H4 (cell line): ENCODE measurements at regions not wholly inside any gene's neighbourhood (a gene's known extent, or its start where the extent isn't known, plus 50 kb on each side); places are given as distances from the start of the nearest gene placed in this dataset.

ENCODE experiments used
- DNase-seq: peaks from one replicate; pipeline ENCODE4 v3.0.0-alpha.2; 2015; ENCODE audit warnings: low spot score

DNA sequence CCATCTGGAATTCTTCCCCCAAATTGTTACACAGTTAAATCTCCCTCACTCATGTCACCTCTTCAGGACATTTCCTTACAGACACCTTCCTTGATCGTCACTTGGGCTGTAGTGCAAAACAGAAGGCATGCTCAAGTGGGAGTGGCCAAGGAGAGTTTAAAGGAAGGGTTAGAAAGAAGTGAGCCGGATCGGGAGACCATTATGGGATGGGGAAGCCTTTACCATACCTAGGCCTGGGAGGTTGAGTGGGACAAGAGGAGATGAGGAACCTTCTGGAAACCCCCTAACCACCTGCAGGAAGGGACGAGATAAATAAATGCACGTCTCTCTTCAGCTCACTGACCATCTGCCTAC lies 102.7 kb downstream of the UCHL1 start:
- no peak for DNase-seq

DNA sequence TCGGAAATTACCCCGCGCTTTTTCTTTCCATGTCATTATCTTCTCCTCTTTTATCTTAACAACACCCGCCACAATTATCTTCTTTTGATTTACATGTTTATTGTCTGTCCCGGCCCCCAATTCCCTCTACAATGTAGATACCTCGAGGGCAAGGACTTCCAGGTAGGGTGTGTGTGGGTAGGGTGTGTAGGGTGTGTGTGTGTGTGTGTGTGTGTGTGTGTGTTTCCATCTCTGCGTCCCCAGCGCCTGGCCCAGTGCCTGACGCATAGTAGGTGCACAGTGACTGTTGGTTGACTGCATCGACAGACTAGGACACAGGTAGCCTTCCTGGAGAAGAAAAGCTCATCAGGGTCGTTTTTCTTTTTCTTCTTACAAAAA lies 103.1 kb downstream of the UCHL1 start:
- no peak for DNase-seq

DNA sequence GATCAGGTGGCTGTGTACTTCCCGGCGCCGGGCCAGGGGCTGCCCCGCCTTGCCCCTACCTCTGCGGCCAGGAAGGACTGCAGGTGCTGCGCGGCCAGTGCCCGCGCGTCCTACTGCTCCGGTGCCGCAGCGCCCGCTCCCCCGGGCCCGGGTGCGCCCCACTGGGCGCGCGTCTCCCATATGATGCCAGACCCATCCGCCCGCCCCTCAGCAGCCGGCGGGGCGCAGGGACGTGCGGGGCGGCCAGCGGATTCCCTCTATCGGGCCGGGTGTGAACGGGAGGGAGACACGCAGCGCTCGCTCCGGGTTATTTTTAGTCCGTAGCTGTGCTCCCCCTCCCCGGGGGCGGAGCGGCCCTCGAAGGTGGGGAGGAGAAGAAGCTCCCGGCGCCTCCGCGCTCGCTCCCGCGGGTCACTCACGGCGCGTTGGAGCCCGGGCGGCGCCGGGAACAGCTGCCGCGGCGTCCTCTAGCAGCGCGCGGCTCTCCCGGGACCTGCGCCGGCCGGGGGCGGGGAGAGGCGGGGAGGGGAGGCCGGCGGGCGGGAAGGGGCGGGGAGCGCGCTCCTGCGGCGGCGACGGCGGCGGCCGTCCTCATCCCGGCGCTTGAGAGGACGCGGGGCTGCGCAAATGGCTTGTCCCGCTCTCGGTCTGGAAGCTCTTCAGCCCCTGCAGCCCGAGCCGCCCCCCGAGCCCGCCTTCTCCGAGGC lies 103.6 kb downstream of the UCHL1 start:
- peak; percentile 48 for DNase-seq

DNA sequence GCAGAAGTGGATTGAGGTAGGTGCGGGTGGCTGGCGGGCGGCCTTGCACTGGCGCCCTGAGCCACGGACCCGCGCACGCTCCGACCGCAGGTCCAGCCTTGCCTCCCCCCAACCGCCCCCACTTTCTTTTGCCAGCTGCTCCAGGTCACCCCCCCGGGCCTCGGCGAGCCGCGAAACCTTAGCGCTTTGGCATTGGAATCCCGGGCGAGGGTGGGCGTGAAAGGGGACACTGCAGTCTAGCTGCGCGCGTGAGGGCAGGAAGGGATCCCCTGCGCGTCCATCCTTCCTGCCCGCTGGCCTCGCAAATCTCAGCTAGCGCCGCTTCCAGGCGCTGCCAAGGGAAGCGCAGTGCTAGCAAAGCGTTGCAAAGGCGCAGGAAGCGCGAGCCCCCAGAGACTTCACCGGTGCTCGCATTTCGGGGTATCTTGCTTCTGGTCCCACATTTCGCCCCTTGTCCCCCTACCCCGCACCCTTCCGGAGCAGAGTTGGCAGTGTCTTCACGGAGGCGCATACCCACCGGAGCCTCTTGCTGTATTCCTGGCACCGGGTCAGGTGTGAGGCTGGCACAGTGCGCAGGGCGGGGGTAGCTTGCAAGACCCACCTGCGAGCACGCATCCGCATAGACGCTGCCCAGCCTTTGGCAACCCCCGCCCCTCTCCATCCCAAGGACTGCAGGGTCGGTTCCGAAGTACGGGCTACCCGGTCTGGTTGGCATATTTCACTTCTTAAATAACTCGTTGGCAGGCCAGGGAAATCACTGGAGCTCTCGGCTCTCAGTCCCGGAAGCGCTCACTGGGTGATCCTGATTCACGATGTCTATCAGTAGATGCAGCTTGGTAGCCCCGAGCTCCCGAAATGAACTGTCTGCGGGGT lies 104.4 kb downstream of the UCHL1 start:
- DNase-seq: peak; percentile 36

DNA sequence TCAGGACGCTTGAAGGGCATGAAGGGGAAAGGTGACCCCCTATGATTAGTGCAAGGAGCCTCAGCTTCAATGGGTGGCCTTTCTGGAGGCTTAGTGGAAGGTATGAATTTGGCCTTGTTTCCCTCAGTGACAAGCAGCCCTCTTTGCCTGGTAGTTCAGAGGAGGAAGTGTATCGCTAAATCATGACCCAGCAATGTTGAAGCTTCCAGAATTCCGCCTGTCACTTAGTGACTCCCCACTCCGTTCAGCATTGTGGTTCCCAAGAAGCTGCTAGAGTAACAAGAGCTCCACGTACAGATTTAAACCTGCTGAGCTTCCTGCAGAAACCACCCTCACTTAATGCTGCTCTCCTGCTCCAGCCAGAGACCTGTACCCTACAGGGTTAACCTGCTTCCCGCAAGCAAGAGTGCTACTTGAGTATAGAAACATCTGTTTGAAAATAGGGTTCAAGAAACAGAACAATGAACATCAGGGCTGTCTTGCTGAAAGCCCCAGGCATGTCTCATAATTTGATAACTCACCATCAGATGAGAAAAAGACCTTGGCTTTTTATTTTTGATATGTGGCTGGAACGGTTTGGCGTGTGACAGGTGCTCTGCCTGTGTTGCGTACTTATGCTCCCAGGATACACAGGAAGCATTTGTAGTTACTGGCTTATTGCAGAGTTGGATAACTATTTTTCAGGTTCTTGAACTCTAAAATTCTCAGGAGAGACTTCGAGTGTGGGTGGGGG lies 105.2 kb downstream of the UCHL1 start:
- no peak for DNase-seq

DNA sequence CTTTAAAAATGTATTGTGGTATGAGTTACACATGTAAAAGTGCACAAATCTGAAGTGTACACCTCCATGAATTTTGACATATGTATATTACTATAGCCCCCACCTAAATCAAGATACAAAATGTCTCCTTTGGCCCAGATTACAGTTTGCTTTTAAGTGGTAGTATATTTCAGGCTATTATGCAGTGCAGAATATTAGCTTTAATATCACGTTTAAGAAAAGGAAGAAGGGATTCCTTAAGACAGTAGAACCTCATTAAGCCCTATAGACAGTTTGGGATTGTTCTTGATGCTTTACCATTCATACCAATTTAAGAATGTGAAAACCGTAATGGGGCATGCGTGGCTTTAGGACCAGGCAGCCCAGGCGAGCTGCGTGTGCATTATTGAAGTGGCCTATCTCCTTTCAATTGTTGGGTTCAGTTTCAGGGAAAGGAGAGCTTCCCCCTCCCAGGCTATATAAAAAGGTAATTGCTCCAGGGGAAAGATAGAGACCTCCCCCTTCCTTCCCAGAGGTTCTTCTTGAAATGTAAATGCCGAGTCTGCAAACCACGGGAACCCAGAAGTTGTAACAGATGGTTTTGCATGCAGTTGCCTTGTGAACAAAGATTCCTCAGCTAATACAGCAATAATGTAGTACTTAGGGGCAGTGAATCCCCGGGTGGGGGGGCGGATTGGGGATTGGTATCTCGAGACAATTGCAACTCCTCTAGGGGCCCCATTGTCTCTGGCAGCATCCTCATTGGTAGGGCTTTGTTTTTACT lies 106.1 kb downstream of the UCHL1 start:
- DNase-seq: no peak

DNA sequence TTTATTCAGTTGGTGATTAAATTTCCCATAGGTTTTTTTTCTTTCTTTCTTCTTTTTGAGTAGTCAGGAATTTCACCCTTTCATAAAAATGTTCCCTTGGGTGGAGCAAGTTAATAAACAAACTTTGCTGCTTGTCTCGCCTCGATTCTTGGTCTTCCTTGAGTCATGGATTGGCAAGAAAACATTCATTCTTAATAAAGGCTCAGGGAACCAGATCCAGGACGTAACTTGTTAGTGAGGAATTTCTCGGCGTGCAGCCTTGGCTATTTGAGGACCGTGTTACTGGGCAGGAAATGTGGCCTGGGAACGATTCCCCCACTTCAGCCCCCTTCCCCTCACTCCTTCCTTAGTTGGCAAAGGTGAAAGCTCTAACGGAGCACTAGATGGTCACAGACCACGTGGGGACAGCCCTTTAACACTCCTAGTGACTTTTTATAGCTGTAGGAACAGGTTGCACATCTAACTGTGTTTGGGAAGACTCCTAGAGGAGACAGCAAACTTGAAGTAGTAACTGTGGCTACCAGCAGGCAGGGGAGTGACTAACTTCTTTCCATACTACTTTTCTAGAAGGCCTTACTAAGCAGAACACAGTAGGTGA lies 106.8 kb downstream of the UCHL1 start:
- DNase-seq: peak; percentile 46

DNA sequence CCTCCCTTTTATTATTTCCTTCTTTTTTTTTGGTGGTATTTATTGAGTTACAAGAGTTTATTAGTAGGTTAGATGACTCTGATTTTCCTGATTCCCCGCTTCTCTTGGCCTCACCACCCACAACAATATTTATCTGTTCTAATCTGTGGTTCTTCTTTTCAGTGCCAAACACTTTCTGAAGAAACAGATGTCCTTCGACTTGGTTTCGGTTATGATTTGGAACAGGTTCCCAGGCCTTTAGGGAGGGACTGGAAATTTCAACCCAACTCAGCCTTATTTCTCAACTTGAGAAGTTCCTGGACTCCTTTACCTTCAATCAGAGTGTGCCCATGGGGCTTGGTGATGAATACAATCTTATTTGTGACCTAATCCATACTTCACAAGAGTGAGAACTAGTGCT lies 108.1 kb downstream of the UCHL1 start:
- no peak for DNase-seq

DNA sequence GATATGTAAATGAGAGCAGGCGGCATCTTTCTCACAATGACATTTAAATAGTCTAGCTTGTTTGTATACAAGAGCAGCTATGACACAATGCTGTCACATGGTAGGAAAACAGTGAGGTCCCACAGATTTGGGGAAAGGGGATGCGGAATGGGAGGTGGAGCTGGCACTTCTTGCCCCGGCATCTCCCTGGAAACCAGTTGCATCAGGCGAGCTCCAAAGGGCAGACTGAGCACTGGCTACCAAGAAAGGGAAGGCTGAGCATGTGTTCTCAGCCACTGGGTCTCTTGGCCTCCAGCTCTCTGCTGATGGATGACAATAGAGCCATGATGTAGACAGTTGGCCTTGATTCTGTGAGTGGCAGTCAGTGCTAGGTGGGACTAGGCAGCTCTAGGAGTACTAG lies 109.0 kb downstream of the UCHL1 start:
- no peak for DNase-seq

DNA sequence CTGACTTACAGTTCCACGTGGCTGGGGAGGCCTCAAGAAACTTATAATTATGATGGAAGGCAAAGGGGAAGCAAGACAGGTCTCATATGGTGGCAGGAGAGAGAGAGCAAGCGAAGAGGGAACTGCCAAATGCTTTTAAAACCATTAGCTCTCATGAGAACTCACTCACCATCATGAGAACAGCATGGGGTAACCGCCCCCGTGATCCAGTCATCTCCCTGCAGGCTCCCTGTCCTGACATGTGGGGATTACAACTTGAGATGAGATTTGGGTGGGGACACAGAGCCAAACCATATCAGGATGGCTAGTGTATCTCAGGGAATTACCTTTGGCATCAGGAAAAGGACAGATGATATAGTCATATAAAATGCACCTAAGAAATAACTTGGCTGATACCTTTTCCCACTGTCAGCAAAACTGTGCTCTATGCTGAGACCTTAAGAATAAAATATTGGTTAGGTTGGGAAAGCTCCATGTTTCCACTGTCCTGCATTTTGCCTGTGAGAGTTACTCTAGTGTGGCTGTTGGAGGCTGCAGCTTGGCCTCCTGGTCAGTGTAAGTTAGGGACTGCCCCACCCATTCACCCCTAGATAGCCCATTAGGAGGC lies 110.3 kb downstream of the UCHL1 start:
- DNase-seq: no peak

DNA sequence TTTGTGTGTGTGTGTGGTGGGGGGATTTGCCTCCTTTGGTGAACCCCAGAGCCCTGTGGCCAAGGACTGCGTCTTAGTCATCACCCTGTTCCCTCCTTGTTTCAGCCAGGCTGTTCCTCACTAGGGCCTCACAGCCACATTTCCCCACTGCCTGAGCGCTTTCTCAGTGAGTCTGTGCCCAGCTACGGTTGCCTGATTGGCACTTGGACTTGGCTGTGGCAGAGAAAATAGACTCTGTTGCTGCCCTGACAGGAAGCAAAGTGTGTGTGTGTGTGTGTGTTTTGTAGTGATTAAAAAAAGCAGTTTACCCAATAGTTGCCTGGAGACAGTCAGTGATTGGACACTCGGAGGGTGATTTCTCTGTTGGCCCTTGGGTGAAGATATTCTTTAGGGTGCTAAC lies 113.0 kb downstream of the UCHL1 start:
- DNase-seq: no peak

DNA sequence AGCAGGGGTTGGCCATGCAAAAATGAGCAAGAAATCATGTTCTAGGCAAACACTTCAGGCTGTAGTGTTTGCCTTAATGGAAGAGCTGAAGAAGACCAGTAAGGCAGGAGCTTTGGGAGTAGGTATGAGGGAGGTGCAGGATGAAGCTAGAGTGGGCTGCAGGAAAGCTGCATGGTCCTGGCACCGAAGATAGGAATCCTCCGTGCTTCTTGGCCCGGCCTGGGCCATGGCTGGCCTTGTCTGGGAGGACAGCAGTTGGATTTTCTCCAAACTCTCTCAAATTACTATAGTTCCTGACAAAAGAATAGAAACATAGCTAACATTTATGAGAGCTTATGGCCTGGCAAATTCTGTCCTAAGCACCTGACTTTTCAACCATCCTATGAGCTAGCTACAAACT lies 116.5 kb downstream of the UCHL1 start:
- no peak for DNase-seq

DNA sequence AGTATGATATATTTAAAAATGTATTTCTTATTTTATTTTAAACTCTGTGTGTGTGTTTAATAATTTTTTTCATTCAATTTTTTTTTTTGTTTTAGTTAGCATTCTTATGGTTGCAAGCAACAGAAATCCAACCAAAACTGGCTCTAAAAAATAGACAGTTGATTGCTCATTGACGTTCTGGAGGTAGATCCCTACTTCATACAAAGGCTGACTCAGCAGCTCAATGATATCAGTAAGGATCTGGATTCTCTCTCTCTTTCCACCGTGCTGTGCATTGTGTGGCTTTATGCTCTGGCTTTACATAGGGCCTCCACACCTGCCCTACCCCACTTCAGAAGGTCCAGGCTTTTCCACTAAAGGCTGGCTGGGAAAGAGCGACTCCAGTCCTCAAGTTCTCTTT lies 117.8 kb downstream of the UCHL1 start:
- DNase-seq: no peak

DNA sequence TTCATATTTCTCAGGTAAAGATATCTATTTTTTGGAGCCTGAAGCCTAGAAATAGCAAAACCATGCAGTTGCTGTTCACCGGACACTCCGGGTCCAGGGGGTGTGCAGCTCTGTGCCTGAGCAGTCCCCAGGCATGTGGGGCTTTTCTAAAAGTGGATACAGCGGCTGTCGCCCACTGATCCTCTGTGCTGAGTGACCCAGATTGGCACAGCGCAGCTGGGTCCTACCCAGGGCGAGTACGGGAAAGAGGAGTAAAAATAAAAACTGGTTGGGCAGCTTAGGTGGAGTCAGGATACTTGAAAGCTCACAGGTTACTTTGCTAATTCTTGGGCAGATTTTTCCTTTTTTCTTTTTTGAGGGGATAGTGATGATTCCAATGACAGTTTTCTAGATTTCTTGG lies 118.8 kb downstream of the UCHL1 start:
- DNase-seq: no peak

DNA sequence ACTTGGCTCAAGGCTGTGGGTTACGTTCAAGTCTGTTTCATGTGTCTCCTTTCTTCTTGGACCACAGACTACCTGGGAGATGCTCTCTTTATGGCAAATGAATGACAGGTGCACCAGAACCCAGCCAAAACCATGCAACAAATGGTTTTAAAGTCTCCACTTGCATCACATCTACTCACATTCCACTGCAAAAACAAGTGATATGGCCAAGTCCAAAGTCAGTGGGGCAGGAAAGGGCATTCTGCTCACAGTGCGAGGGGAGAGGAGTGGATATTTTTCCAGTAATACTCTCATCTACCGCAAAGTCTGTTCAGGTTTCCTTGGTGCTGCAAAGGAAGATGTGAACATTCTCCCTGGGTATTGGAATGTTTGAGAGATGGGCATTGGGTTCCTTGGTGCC lies 120.5 kb downstream of the UCHL1 start:
- DNase-seq: no peak

DNA sequence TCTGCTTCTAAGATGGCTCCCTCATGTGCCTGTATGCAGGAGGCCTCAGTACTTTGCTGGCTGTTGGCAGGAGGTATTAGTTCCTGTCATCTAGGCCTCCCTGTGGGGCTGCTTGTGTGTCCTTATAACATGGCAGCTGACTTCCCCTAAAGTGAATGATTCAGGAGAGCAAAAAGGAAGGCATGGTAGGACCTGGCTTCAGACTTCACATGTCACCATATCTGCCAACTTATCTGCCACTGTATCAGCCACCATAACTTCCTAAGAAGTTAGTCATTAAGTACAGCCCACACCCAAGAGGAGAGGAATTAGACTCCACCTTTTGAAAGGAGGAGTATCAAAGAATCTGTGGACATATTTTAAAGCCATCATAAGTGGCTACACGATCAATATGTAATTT lies 122.5 kb downstream of the UCHL1 start:
- DNase-seq: no peak

DNA sequence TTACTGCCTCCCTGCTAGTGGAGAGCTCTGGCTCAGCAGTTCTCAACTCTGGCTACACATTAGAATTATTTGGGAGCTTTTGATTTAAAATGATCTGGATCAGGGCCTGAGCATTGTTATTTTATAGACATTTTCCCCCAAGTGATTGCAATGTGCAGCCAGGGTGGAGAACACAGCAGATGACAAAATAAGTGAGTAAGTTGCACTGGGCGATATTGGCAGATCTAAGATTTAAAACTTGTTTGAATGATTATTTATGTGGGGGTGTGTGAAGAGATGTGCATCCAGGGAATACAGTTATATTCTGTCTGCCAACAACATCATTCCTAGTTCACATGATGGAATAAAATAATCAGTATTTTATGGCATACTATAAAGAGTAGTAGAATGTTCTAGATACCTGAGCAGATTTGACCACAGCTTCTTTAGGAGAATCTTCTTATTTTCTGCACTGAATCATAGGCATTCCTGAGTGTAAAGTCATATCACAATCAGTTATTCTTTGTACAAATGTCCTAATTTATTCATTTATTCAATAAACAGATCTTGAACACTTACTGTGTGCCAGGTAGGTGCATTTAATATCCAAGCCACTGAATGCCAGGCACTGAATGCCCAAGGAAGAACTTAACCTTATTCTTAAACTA lies 123.9 kb downstream of the UCHL1 start:
- no peak for DNase-seq

DNA sequence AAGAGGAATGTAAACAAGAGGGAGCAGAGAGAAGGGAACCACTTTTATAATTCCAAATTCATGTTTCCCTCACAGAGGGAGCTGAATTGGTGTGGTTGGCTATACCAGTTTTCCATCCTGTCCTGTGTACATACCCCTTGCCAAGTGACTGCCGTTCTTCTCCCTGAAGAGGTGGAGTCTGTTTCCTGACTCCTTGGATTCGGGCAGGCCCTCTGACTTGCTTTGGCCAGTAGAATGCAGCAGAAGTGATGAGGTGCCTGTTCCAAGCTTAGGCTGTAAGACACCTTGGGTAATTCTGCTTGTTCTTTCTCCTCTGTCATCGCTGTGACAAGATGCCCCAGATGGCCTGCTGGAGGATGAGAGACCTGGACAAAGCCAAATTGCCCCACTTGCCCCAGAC lies 124.7 kb downstream of the UCHL1 start:
- no peak for DNase-seq

DNA sequence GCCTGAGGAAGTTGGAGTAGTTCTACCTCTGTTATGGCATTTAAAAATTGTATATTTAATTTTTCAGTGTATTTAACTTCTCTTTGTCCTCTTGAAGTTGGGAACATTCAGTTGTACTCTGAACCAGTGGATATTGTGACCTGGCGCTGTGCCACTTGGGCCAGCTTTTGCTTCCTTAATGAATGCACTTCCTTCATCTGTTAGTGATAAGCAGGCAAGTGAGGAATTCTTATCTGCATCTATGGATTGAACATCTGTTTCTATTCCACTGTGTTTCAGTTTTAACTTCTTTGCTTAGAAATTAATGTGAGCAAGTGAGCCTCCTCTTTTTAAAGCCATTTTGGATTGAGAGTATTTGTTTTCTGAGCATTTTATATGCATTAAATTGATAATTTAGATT lies 128.3 kb downstream of the UCHL1 start:
- DNase-seq: no peak

DNA sequence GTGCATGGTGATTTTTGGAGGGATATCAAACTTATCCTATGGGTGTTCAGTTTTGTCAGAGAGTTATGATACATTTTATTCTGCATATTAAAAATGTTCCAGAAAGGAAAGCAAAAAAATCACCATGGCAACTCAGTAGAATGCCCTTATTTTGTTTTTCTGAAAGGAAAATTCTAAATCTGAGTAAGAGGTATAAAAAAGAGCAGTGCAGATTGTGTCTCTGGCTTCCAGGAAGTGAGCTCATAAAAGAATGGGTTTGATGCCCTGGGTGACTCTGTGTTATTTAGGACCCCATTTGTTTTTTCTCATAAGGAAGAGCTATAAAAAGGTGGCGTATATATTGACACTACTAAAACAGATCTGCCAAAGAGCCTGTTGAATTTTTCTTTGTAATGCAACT lies 128.8 kb downstream of the UCHL1 start:
- DNase-seq: no peak

DNA sequence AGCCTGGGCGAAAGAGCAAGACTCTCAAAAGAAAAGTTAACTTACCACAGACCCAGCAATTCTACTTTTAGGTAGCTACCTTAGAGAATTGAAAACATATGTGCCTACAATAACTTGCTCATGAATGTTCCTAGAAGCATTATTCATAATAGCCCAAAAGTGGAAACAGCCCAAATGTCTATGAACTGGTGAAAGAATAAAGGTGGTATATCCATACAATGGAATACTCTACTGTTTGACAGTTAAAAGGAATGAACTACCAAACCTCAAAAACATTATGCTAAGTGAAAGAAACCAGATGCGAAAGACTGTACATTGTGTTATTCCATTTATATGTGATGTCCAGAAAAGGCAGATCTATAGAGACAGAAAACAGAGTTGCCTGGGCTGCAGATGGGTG lies 131.4 kb downstream of the UCHL1 start:
- DNase-seq: no peak
